ENCODE measurements at regions not wholly inside any gene's neighbourhood (a gene's known extent, or its start where the extent isn't known, plus 50 kb on each side); places are given as distances from the start of the nearest gene placed in this dataset.

DNA sequence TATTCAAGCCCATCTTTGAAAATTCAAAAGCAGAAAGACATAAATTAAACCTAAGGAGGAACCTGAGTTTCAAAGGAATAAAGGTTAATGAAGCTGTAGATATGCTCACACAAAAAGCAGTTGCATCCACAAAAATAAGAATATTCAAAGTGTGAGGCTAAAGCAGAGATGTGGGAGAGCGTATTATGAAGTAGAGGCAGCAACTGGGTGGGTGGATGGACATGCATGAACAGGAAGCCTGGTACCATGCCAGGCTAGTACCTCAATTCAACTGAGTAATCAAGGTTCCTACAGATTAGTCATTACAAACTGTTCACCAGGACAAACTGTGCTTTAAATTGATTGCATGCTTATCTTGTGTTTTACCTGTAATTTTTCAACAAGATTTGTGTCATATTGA is 330.0 kb upstream of the PKDCC start:
- no peak overlapping the region for H3K4me3 ChIP-seq (replicated peaks in 1 of 2; ENCODE audit: low read depth in 2 of 2, low read length in 2 of 2)
- TF ChIP-seq CTCF (IDR thresholded peaks at IDR 0.05; ENCODE audit: low read depth, low read length) = no peak
- DNase-seq (ENCODE audit: low read depth in 2 of 2) = peak in 1 of 2 donors; percentile 46

- no peak for DNase-seq (ENCODE audit: low read depth in 2 of 2)
- H3K4me3 ChIP-seq (replicated peaks in 1 of 2; ENCODE audit: low read depth in 2 of 2, low read length in 2 of 2) = no peak overlapping the region
- TF ChIP-seq CTCF (IDR thresholded peaks at IDR 0.05; ENCODE audit: low read depth, low read length) = no peak
Observed at GRCh38 chr2:41718705-41719104, 329.1 kb upstream of the PKDCC start.

DNA sequence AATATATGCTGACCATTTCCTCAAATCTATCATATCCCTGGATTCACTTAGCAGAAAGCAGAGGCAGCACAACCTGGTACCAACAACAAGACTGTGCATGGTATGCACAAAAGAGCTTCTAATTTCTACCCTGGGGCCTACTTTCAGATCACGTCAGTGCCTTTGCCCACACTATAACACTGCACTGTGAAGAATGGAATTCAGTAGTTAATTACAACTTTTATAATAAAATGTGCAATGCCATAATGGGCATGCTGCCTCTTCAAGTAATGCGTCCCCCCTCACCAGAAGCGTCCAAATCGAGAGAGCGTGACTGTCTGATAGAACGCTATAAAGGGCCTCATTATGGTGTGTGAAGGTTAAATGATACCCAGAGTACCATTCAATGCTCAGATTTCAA is 328.1 kb upstream of the PKDCC start:
- TF ChIP-seq CTCF (IDR thresholded peaks at IDR 0.05; ENCODE audit: low read depth, low read length) = no peak
- no peak overlapping the region for H3K4me3 ChIP-seq (replicated peaks in 1 of 2; ENCODE audit: low read depth in 2 of 2, low read length in 2 of 2)
- no peak for DNase-seq (ENCODE audit: low read depth in 2 of 2)

DNA sequence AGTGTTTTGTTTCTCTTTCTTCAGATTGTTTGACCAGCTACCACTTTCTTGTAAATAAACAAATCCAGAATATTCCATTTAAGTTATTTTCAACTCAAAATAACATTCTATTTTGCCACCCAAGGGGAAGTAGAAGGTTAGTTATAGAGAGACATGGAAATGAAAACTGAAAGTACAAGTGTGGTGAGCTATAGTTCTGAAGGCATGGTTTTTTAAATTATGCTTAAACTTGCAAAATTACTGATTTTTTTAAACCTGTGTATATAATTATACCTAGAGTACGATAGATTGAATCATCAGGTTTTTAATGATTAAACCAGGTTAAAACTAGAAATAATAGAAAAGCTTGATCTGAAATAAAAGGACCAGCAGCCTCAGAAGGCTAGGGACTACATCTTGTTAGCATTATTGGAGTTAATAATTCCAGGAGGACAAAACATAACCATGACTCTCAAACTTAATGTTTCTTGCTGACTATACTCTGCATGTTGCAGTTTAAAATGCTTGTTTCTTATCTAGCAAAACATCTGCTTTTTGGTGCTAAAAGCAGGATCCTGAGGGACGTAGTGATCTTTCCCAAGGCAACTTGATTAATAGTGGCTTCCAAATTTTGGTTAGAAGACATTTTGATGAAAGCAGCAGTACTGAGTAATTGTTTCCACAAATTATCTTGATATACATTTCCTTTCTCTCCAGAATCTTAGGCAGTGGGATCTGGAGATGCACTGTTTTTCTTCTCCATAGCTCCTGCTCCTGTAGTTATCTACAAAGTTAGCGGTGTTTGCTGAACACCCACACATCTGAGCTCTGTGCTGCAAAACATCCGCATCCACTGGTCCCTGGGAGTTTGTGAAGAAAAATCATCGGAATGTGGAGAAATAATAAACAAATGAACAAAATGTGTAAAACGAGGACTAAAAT is 327.2 kb upstream of the PKDCC start:
- TF ChIP-seq CTCF (IDR thresholded peaks at IDR 0.05; ENCODE audit: low read depth, low read length) = no peak
- peak; percentile 42 to 52 for DNase-seq (ENCODE audit: low read depth in 2 of 2)
- no peak overlapping the region for H3K4me3 ChIP-seq (replicated peaks in 1 of 2; ENCODE audit: low read depth in 2 of 2, low read length in 2 of 2)

GRCh38 chr2:41722668-41723369 is 325.0 kb upstream of the PKDCC start:
- no peak overlapping the region for H3K4me3 ChIP-seq (replicated peaks in 1 of 2; ENCODE audit: low read depth in 2 of 2, low read length in 2 of 2)
- TF ChIP-seq CTCF (IDR thresholded peaks at IDR 0.05; ENCODE audit: low read depth, low read length) = no peak
- peak; percentile 69 to 92 for DNase-seq (ENCODE audit: low read depth in 2 of 2)

- DNase-seq (ENCODE audit: low read depth in 2 of 2) = no peak
- H3K4me3 ChIP-seq (replicated peaks in 1 of 2; ENCODE audit: low read depth in 2 of 2, low read length in 2 of 2) = no peak overlapping the region
- no peak for TF ChIP-seq CTCF (IDR thresholded peaks at IDR 0.05; ENCODE audit: low read depth, low read length)
Observed at GRCh38 chr2:41723526-41723925, 324.3 kb upstream of the PKDCC start.

Data from cardiac fibroblast (primary cell).